Right lobe of liver (tissue), 6 donors: ENCODE measurements at regions not wholly inside any gene's neighbourhood (a gene's known extent, or its start where the extent isn't known, plus 50 kb on each side); places are given as distances from the start of the nearest gene placed in this dataset.

Source experiments
- ATAC-seq, 4 donors: fragments of 200-7000 bp; cut with Tn5 transposase; one replicate each; pipeline ENCODE4 v1.9.1; 2020; ENCODE audit warnings: mild to moderate bottlenecking in 4 of 4, moderate library complexity in 4 of 4
- DNase-seq, 3 donors: peaks; one replicate each; pipeline ENCODE4 v3.0.0-alpha.2; 2020
- H3K27ac ChIP-seq, 3 donors: fragments of 200-600 bp; one replicate each; pipeline ENCODE4 v1.8.0; 2022
- H3K27me3 ChIP-seq, 2 donors: fragments of 200-600 bp; one replicate each; pipeline ENCODE4 v1.8.0; 2022
- H3K36me3 ChIP-seq, 4 donors: fragments of 200-600 bp; sonication (generic) in 1 of 4; one replicate each; pipeline versions ENCODE4 v1.5.1 to v1.8.0; 2017 to 2022; ENCODE audit warnings: control low read depth in 1 of 4
- H3K4me1 ChIP-seq, 4 donors: fragments of 200-600 bp; sonication (generic) in 1 of 4; one replicate each; pipeline versions ENCODE4 v1.5.1 to v1.8.0; 2017 to 2022; ENCODE audit warnings: control low read depth in 1 of 4
- H3K4me3 ChIP-seq, 3 donors: fragments of 200-600 bp; one replicate each; pipeline ENCODE4 v1.8.0; 2022
- H3K9me3 ChIP-seq, 4 donors: fragments of 200-600 bp; sonication (generic) in 1 of 4; one replicate each; pipeline versions ENCODE4 v1.5.1 to v1.8.0; 2017 to 2022; ENCODE audit warnings: control low read depth in 1 of 4
- POLR2A ChIP-seq: fragments of 450-650 bp; IDR thresholded peaks from one replicate; pipeline ENCODE4 v1.6.1; 2017; ENCODE audit warnings: antibody characterized with exemption, mild to moderate bottlenecking
- WGBS: methylation state at CpG from one replicate; pipeline ENCODE4 v1.1.6; 2018; ENCODE audit warnings: low coverage, low lambda C conversion rate; ENCODE audit not compliant: insufficient coverage; ENCODE audit errors: missing lambda C conversion rate; 5-methylcytosine and 5-hydroxymethylcytosine counted together
- intact Hi-C, 2 donors: fragments of 100-400 bp; cut with DNase I; formaldehyde crosslinking; loops; one replicate each; pipeline versions ENCODE4 v1.11.2 to v1.14.1; 2022
- TF ChIP-seq, protein P1 (sequence below), 4 donors: fragments of 200-600 bp in 3 of 4; fragments of 450-650 bp in 1 of 4; IDR thresholded peaks; one replicate each; pipeline versions ENCODE4 v1.5.1 to v1.8.0; 2016 to 2022; ENCODE audit warnings: antibody characterized with exemption in 4 of 4, mild to moderate bottlenecking in 2 of 4
- donor health status: DM: no; HTN: yes; CAD: no.
- donor health status: DM: no; HTN: no; CAD: no.
- donor health status: DM: no; HTN: no; CAD: no.
- donor health status: DM: no; HTN: yes; CAD: no.
- donor health status: DM: no; HTN: yes; CAD: no.

DNA sequence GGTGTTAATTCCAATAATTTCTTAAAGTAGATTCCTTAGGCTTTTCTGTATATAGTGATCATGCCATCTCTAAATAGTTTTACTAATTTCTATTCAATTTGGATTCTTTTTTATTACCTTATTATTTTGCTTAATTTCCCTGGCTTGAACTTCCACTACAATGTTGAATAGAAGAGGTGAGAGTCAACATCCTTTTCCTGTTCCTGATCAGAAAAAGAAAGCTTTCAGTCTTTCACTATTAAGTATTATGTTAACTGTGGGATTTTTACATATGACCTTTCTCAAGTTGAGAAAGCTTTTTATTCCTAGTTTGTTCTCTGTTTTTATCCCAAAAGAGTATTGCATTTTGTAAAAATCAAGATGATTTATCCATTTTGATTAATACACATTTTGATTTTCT, 574.5 kb upstream of the TLE4 start:
- no peak overlapping the region for H3K4me3 ChIP-seq
- no peaks in the 10 kb centered on the region for H3K9me3 ChIP-seq
- H3K27ac ChIP-seq, result no peak overlapping the region
- no peak for TF ChIP-seq POLR2A
- H3K36me3 ChIP-seq, result no peaks in the 10 kb centered on the region
- H3K27me3 ChIP-seq, result no peaks in the 10 kb centered on the region
- intact Hi-C loops, result no loop called here
- no peaks in the 10 kb centered on the region for H3K4me1 ChIP-seq
- ATAC-seq (no peak), DNase-seq (no peak)

DNA sequence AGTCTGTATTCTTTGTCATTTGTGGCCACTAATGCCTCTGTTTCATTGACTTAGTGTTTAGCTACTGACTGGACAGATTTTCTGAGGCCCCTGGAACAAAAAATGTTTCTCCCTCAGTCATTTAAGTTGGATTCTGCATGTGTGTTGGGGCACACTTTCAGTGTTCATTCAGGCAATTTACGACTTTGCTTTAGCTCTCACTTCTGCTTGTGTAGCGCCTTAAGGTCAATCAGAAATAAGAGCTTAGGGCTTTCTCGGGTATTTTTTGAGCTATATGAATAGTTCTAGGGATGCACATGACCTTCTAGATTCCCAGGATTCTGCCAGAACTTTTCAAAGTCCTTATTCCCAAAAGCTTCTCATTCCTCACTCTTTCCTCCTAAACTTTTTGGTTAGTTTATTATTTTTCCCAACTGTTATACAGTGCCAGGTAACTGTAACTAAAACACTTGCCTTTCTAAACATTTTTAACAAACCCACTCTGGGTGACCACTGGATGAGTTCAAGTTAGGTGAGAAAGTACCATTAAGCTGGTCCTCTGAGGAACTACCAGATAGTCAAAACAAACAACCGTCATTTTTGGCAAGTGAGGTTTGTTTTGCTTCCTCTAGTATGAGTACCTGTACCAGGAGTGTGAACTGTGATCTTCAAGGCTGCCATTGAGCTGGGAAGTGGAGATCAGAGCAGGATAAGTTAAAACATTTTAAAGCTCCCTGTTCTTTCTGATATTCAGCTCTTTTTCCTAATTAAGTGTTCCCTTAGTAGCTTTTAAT, 571.3 kb upstream of the TLE4 start:
- no peaks in the 10 kb centered on the region for H3K27me3 ChIP-seq
- ATAC-seq, result no peak
- TF ChIP-seq POLR2A, result no peak
- TF ChIP-seq, protein P1, sequence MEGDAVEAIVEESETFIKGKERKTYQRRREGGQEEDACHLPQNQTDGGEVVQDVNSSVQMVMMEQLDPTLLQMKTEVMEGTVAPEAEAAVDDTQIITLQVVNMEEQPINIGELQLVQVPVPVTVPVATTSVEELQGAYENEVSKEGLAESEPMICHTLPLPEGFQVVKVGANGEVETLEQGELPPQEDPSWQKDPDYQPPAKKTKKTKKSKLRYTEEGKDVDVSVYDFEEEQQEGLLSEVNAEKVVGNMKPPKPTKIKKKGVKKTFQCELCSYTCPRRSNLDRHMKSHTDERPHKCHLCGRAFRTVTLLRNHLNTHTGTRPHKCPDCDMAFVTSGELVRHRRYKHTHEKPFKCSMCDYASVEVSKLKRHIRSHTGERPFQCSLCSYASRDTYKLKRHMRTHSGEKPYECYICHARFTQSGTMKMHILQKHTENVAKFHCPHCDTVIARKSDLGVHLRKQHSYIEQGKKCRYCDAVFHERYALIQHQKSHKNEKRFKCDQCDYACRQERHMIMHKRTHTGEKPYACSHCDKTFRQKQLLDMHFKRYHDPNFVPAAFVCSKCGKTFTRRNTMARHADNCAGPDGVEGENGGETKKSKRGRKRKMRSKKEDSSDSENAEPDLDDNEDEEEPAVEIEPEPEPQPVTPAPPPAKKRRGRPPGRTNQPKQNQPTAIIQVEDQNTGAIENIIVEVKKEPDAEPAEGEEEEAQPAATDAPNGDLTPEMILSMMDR (IDR thresholded peaks at IDR 0.05), result no peak
- H3K9me3 ChIP-seq, result no peaks in the 10 kb centered on the region
- intact Hi-C loops, result no loop called here
- no peak for DNase-seq
- no peaks in the 10 kb centered on the region for H3K36me3 ChIP-seq
- H3K4me3 ChIP-seq, result no peak overlapping the region
- no peaks in the 10 kb centered on the region for H3K4me1 ChIP-seq
- no peak overlapping the region for H3K27ac ChIP-seq
- WGBS, result 49% methylated on average over 4 of the region's 4 CpGs

DNA sequence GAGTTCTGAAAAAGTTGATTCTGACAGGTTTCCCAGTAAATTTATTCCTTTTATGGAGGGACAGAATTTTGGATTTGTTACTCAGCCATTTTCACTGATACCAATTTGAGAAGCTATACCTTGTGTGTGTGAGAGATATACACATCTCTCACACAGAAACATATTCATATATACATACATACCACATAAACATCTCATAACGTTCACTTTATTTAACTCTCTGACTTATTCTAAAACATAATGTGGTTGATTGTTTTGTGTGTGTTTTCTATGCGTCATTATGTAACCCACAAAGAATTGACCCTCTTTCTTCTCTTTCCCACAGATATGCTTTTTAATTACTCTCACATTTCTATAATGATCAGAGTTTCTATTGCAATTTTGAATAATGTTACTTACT, 570.8 kb upstream of the TLE4 start:
- Histone ChIP-seq H3K27me3 (no peaks in the 10 kb centered on the region), H3K4me1 (no peaks in the 10 kb centered on the region), H3K9me3 (no peaks in the 10 kb centered on the region), H3K27ac (no peak overlapping the region), H3K4me3 (no peak overlapping the region), H3K36me3 (no peaks in the 10 kb centered on the region)
- intact Hi-C loops, result no loop called here
- DNase-seq (no peak), ATAC-seq (no peak)
- no peak for TF ChIP-seq POLR2A
- TF ChIP-seq, protein P1 (IDR thresholded peaks at IDR 0.05), result no peak
- WGBS, result 74% methylated on average over 2 of the region's 2 CpGs

DNA sequence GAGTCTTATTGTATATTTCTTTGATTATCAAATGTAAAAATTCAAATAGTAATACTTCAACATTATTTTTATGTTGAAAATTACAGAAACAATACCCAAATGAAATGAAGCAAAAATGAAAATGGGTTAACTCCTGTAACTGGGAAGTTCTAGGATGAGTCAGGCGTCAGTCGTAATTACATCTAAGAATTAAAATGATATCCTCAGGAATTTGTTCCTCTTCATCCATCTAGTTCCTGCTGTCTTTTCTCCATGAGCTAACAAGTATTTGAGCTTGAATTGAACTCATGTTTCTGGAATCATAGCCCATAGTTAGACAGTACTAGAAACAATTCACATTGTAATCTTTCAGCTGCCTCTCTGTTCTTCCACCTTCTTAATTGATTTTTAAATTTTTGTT, 568.3 kb upstream of the TLE4 start:
- H3K27ac ChIP-seq, result no peak overlapping the region
- 87% methylated on average over 2 of the region's 2 CpGs for WGBS
- no peaks in the 10 kb centered on the region for H3K4me1 ChIP-seq
- H3K4me3 ChIP-seq, result no peak overlapping the region
- no peak for DNase-seq
- TF ChIP-seq, protein P1 (IDR thresholded peaks at IDR 0.05), result no peak
- no peak for TF ChIP-seq POLR2A
- ATAC-seq, result no peak
- intact Hi-C loops, result no loop called here
- H3K27me3 ChIP-seq, result no peaks in the 10 kb centered on the region
- H3K36me3 ChIP-seq, result no peaks in the 10 kb centered on the region
- no peaks in the 10 kb centered on the region for H3K9me3 ChIP-seq

DNA sequence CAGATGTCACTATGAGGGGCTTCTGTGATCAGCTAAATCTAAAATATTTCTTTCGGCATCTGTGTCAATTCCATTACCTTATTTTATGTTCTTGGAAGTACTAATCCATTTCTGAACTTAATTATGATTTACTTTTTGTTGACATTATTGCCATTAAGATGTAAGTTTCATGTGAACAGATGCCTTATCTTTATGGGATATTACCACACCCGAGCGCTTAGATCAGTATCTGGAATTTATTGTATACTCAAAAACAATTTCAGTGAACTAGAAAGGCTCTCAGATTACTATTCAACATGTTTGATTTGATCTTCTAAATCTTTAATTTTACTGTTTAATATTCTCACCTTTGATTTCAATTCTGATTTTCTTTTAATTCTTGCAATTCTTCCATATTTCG, 567.7 kb upstream of the TLE4 start:
- intact Hi-C loops, result no loop called here
- DNase-seq, result no peak
- 80% methylated on average over 4 of the region's 4 CpGs for WGBS
- H3K27ac ChIP-seq, result no peak overlapping the region
- H3K4me3 ChIP-seq, result no peak overlapping the region
- no peak for ATAC-seq
- no peaks in the 10 kb centered on the region for H3K4me1 ChIP-seq
- no peaks in the 10 kb centered on the region for H3K9me3 ChIP-seq
- H3K27me3 ChIP-seq, result no peaks in the 10 kb centered on the region
- no peaks in the 10 kb centered on the region for H3K36me3 ChIP-seq
- TF ChIP-seq, protein P1 (IDR thresholded peaks at IDR 0.05), result no peak
- no peak for TF ChIP-seq POLR2A
